NT2/D1 (cell line): ENCODE measurements at regions not wholly inside any gene's neighbourhood (a gene's known extent, or its start where the extent isn't known, plus 50 kb on each side); places are given as distances from the start of the nearest gene placed in this dataset.

Experiments used
- DNase-seq: peaks from one replicate; pipeline ENCODE4 v3.0.0-alpha.2; 2011; ENCODE audit warnings: low read depth, low spot score
- H3K27me3 ChIP-seq: 2 replicates; pipeline ENCODE4 v1.6.0; 2011; ENCODE audit warnings: mild to moderate bottlenecking; ENCODE audit not compliant: insufficient read length, insufficient read depth
- H3K36me3 ChIP-seq: 2 replicates; pipeline ENCODE4 v1.6.1; 2011; ENCODE audit warnings: mild to moderate bottlenecking, low read length, mixed read lengths; ENCODE audit not compliant: insufficient read depth, insufficient read length
- H3K4me1 ChIP-seq: 2 replicates; pipeline ENCODE4 v1.5.1; 2011; ENCODE audit not compliant: insufficient read depth, insufficient read length
- H3K4me3 ChIP-seq: 2 replicates; pipeline ENCODE4 v1.5.1; 2011; ENCODE audit warnings: low read depth; ENCODE audit not compliant: insufficient read length
- H3K9ac ChIP-seq: 2 replicates; pipeline ENCODE4 v1.6.0; 2011; ENCODE audit warnings: low read depth; ENCODE audit not compliant: insufficient read length
- H3K9me3 ChIP-seq: 2 replicates; pipeline ENCODE4 v1.5.1; 2011; ENCODE audit warnings: mild to moderate bottlenecking, low read length; ENCODE audit not compliant: insufficient read depth
- SUZ12 ChIP-seq: IDR thresholded peaks from 2 replicates; pipeline ENCODE4 v1.6.1; 2011; ENCODE audit not compliant: insufficient read length, insufficient read depth; ENCODE audit errors: extremely low read depth
- YY1 ChIP-seq: IDR thresholded peaks from 2 replicates; pipeline ENCODE4 v1.6.1; 2011; ENCODE audit not compliant: insufficient read length, insufficient read depth
- ZNF274 ChIP-seq: IDR thresholded peaks from 2 replicates; pipeline ENCODE4 v1.6.1; 2011; ENCODE audit warnings: mild to moderate bottlenecking, low read depth, low read length

GRCh38 chr2:117519238-117519637 is 295.3 kb upstream of the DDX18 start:
- no peak for TF ChIP-seq YY1
- no peak for TF ChIP-seq SUZ12
- TF ChIP-seq ZNF274 = no peak
- DNase-seq = no peak
- Histone ChIP-seq H3K9ac (no peak overlapping the region), H3K36me3 (no peaks in the 10 kb centered on the region), H3K9me3 (no peaks in the 10 kb centered on the region), H3K4me3 (no peak overlapping the region), H3K4me1 (no peaks in the 10 kb centered on the region), H3K27me3 (no peaks in the 10 kb centered on the region)

GRCh38 chr2:117519721-117520120 is 294.8 kb upstream of the DDX18 start:
- no peak overlapping the region for H3K9ac ChIP-seq
- peaks cover 3% of the 10 kb centered on the region; the same call in 1 of the 2 replicates for H3K9me3 ChIP-seq
- no peak overlapping the region for H3K4me3 ChIP-seq
- TF ChIP-seq ZNF274 = no peak
- TF ChIP-seq SUZ12 = no peak
- no peak for TF ChIP-seq YY1
- H3K4me1 ChIP-seq = no peaks in the 10 kb centered on the region
- H3K36me3 ChIP-seq = no peaks in the 10 kb centered on the region
- no peaks in the 10 kb centered on the region for H3K27me3 ChIP-seq
- DNase-seq = no peak

GRCh38 chr2:117523267-117523666 is 291.2 kb upstream of the DDX18 start:
- no peak for DNase-seq
- H3K4me1 ChIP-seq = no peaks in the 10 kb centered on the region
- H3K27me3 ChIP-seq = no peaks in the 10 kb centered on the region
- H3K9ac ChIP-seq = no peak overlapping the region
- H3K9me3 ChIP-seq = peaks cover 7% of the 10 kb centered on the region; the same call in 1 of the 2 replicates
- no peaks in the 10 kb centered on the region for H3K36me3 ChIP-seq
- no peak for TF ChIP-seq YY1
- TF ChIP-seq SUZ12 = no peak
- TF ChIP-seq ZNF274 = no peak
- H3K4me3 ChIP-seq = no peak overlapping the region

- H3K9me3 ChIP-seq = peaks cover 7% of the 10 kb centered on the region; the same call in 1 of the 2 replicates
- no peak for DNase-seq
- no peak overlapping the region for H3K4me3 ChIP-seq
- no peaks in the 10 kb centered on the region for H3K27me3 ChIP-seq
- H3K9ac ChIP-seq = no peak overlapping the region
- no peaks in the 10 kb centered on the region for H3K36me3 ChIP-seq
- TF ChIP-seq ZNF274 (no peak), YY1 (no peak), SUZ12 (no peak)
- H3K4me1 ChIP-seq = no peaks in the 10 kb centered on the region
These were observed 290.7 kb upstream of the DDX18 start for GRCh38 chr2:117523711-117524238.

GRCh38 chr2:117536139-117536538 is 278.4 kb upstream of the DDX18 start:
- no peak for TF ChIP-seq ZNF274
- no peak for TF ChIP-seq YY1
- TF ChIP-seq SUZ12 = no peak

GRCh38 chr2:117537032-117537431 is 277.5 kb upstream of the DDX18 start:
- Histone ChIP-seq H3K27me3 (no peaks in the 10 kb centered on the region), H3K4me3 (no peak overlapping the region), H3K9ac (no peak overlapping the region), H3K36me3 (no peaks in the 10 kb centered on the region), H3K9me3 (peaks cover 34% of the 10 kb centered on the region; the same call in 1 of the 2 replicates), H3K4me1 (no peaks in the 10 kb centered on the region)
- no peak for TF ChIP-seq SUZ12
- no peak for TF ChIP-seq YY1
- TF ChIP-seq ZNF274 = no peak
- DNase-seq = no peak

More at GRCh38 chr2:117536139-117536538, 278.4 kb upstream of the DDX18 start:
- Histone ChIP-seq H3K9ac (no peak overlapping the region), H3K27me3 (no peaks in the 10 kb centered on the region), H3K9me3 (peaks cover 39% of the 10 kb centered on the region; the same call in 1 of the 2 replicates), H3K4me1 (no peaks in the 10 kb centered on the region), H3K4me3 (no peak overlapping the region), H3K36me3 (no peaks in the 10 kb centered on the region)
- no peak for DNase-seq

GRCh38 chr2:117551858-117552257 is 262.6 kb upstream of the DDX18 start:
- no peaks in the 10 kb centered on the region for H3K4me1 ChIP-seq
- no peaks in the 10 kb centered on the region for H3K27me3 ChIP-seq
- no peaks in the 10 kb centered on the region for H3K9me3 ChIP-seq
- no peak overlapping the region for H3K9ac ChIP-seq
- H3K36me3 ChIP-seq = no peaks in the 10 kb centered on the region
- no peak for DNase-seq
- TF ChIP-seq ZNF274 (no peak), SUZ12 (no peak), YY1 (no peak)
- no peak overlapping the region for H3K4me3 ChIP-seq
